SH-SY5Y (cell line): ENCODE measurements at regions not wholly inside any gene's neighbourhood (a gene's known extent, or its start where the extent isn't known, plus 50 kb on each side); places are given as distances from the start of the nearest gene placed in this dataset.

Experiments used
- GATA2 ChIP-seq: IDR thresholded peaks from 2 replicates; pipeline ENCODE4 v1.6.1; 2011; ENCODE audit warnings: mild to moderate bottlenecking, low read depth, low read length
- GATA3 ChIP-seq: IDR thresholded peaks from 2 replicates; pipeline ENCODE4 v1.6.1; 2011; ENCODE audit warnings: low read depth, mild to moderate bottlenecking, low read length, moderate library complexity

DNA sequence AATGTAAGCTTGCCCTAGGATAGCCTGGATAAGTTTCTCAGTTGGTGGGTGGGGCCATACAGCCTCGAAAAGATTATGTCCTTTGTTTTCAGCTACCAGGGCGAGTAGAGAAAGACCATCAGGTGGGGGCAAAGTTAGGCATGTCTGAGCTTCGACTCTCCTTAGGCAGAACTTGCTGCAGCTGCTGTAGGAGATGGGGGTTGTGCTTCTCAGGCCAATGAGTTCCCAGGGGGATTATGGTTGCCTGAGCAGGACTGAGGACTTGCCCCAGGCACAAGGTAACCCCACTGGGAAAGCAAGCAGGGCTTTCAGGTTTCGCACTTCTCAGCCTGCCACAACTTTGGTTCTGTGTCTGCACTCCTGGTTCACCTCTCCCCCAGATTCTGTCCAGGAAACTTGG, 173.4 kb upstream of the SESN3 start:
- TF ChIP-seq GATA2 (no peak), GATA3 (no peak)

DNA sequence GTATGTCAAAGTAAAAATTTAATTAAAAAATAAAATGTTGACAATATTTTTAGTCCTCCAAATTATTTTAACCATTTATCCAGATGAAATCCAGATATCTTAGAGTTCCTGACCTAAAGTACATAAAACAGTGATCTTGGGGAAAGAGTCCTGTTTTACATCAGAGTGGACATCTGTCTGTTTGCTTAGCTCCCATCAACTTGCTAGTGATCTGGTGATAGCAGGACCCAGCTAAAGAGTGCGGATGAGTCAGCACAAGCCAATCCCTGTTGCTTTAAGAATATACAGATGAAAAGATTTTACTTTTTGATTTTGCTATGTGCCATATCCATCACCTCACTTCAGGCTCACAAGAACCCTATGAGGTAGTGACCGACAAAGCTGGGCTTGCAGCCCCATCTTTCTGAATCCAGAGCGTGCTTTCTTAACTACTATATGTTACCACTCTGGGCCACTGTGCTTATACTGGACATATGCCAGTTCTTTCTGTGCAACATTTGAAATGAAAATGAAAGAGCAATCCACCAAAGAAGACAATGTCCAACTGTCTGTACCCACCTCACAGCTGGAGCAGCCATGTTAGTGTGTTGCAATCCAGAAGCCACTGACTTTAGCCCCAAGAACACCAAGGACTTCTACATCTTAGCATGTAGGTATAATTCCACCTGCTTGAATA, 167.6 kb upstream of the SESN3 start:
- TF ChIP-seq GATA2: peak; percentile 94
- TF ChIP-seq GATA3: peak; percentile 85; the same call in 1 of the 2 replicates

DNA sequence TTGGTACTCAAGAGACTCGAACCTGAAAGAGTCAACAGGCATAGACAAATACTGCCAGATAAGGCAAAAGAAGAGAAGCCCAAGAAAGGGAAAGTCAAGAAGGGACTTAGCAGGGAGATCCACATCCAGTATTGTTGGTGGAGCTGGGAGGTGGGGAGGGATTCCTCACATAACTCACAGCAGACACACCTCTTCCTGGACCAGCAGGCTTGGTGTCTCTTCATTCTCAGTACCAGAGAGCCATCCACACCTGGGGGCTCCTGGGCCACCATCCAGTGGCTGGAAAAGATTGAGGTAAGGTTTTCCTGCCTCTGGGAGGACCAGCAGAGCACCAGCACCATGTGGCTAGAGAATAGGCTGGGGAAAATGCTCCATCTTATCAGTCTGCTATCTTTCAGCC, 161.6 kb upstream of the SESN3 start:
- TF ChIP-seq GATA2: no peak
- no peak for TF ChIP-seq GATA3

DNA sequence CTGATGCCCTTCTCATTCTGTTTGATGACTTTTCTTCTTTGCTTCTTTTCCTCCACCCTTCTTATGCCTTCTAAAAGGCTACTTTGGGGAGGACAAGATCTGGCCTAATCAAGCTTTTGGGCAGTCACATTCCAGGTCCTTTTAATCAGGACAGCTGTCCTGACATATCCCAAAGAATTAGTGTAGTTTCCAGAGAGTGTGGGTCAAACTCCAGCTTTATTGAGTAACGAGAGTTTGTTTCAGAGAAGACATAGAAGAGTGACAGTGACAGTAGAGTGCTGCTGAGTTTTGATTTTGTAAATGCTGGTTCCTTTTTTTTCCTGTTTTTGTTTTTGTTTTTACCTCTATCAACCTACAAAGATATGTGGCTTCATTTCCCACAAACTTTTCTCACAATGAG, 158.4 kb upstream of the SESN3 start:
- no peak for TF ChIP-seq GATA3
- TF ChIP-seq GATA2: no peak

DNA sequence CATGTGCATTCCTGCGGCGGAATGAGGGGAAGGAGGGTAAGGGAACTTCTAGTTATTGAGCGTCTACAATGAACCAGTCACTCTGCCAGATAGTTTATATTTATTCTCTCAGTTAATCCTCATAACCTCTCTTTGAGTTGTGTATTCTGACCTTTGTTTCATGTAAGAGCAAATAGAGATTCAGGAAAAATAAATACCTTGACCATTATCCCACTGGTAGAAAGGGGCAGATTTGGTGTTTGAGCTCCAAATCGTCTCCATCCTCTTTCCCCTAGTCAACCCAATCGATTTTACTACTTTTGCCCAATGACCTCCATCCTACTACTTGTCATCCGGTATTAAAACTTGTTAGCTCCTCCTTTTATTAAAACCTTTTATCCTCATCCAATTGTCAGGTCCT, 157.1 kb upstream of the SESN3 start:
- TF ChIP-seq GATA2 (no peak), GATA3 (no peak)

DNA sequence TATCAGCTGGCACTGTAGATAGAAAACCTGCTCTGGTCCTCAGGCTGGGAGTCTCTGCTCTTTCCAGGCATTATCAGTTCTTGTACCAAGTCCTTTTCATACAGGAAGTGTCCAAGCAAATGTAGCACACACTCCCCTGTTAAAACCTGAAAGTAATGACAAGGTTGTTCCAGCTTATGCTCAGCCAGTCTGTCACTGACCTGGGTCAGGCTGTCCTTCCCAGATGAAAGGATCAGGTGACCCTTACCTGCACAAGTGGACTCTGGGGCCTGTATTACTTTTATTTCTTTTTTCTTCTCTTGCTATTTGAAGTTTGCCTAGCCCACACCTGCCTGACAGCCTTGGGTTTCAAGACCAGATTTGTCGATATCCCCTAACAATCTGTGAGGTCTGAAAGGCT, 156.3 kb upstream of the SESN3 start:
- TF ChIP-seq GATA3 (no peak), GATA2 (no peak)

DNA sequence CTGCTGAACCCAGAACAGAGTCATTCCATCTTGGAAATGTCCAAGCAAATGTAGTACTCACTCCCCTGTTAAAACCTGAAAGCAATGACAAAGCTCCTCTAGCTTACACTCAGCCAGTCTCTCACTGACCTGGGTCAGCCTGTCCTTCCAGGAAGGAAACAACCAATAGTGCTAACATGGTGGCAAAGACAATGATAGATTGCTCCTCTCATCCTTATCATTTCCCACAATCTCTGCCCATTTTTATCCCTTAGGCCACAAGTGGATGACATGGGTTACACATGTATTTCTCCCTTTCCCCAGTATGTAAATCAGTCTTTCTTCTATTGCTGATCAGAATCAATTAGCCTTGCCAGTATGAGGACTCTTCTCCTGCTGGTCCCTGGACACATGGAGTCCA, 154.6 kb upstream of the SESN3 start:
- no peak for TF ChIP-seq GATA3
- no peak for TF ChIP-seq GATA2

DNA sequence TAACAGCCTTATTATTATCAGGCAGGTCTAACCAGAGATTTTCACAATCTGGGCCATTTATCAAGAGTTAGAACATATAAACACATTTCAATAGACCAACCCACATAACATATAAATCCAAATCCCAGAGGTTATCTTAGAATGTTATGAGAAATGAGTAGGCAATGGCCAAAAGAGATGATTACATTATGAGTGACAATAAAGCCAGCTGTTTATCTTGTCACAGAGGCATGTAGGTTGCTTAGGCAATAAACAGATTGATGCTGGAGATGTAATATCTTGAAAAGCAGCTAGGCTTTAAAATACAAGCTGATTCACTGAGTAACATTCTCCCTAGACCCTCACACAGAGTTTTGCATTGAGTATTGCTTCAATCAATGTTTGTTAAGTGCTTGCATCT, 148.5 kb upstream of the SESN3 start:
- TF ChIP-seq GATA2 (no peak), GATA3 (no peak)

DNA sequence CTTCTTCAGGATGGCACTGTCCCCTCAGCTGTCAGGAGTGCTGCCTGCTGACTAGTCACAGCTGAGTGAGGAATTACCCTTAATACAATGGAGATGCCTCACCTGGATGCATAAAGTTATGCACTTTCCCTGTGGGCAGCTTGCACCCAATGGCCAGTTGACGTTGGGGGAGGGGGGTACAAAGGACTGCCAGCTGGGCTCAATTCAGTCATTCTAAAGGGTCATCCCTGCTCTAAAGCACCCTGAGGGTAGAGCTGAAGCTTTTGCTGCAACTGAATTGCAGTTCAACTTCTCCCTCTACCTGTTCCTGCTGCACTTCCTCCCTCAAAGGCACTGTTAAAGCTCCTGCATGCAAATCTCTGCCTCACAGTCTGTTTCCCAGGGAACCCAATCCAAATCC, 147.8 kb upstream of the SESN3 start:
- TF ChIP-seq GATA3 (no peak), GATA2 (no peak)

DNA sequence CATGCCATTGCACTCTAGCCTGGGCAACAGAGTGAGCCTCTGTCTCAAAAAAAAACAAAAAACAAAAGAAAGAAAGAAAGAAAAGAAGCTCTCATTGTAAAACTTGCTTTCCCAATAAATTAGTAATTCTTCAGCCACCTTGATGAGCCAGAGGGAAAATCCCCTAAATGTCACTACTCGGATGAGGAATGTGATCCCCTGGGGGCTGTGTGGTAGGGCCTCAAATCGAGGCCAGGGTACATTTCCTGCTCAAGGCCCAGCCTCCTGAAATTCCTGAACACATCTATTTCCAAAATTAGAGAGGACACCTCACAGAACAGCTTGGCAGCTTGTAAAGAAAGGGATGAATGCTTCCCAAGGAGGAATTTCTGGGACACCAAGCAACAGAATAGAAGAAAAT, 147.1 kb upstream of the SESN3 start:
- TF ChIP-seq GATA2 (no peak), GATA3 (no peak)

DNA sequence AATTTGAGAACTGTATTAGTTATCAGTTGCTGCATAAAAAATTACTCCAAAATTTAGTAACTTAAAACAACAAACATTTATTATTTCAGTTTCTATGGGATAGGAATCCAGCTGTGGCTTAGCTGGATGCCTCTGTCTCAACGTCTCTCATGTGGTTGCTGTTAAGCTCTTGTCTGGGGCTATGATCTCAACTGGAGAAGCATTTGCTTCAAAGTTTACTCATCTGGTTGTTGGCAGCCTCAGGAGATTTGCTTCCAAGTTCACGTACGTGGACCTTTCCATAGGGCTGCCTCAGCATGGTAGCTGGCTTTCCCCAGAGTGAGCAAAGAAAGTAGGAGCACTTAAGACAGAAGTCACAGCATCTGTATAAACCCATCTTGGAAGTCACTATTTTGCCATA, 144.9 kb upstream of the SESN3 start:
- TF ChIP-seq GATA3 (no peak), GATA2 (no peak)

DNA sequence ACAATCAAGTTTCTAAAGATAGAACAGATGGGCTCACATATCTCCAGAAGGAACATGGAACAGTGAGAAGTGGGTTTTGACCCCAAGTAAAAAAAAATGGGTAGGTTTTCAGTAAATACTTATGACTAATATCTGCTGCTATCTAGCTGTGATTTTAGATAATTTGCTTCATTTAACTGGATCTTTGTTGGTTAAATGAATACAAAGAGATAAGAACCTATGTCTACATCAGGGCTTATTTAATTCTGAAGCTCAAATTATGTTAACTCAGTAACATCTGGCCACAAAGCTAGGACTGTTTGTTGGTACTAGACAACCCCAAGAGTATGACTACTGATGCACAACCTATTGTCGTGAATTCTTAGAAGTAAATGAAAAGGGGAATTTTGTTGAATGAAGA, 144.4 kb upstream of the SESN3 start:
- TF ChIP-seq GATA2: no peak
- TF ChIP-seq GATA3: no peak

DNA sequence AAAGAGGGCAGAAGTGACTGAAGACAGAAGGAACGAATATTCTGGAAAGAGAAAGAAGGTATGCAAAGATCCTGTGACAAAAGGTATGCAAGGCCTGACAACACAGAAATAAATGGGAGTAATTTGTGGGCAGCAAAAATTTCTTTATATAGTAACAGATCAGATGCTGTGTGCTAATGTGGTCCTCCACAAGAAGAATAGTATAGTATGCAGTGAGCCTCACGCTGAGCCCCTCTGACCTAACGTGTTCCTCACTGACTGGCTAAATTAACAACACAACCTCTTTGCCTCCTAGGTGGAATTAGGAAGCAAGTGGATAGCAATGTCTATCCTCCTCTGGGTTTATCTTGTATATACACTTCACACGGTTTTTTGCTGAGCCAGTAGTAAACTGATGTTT, 143.1 kb upstream of the SESN3 start:
- TF ChIP-seq GATA3: no peak
- TF ChIP-seq GATA2: no peak

DNA sequence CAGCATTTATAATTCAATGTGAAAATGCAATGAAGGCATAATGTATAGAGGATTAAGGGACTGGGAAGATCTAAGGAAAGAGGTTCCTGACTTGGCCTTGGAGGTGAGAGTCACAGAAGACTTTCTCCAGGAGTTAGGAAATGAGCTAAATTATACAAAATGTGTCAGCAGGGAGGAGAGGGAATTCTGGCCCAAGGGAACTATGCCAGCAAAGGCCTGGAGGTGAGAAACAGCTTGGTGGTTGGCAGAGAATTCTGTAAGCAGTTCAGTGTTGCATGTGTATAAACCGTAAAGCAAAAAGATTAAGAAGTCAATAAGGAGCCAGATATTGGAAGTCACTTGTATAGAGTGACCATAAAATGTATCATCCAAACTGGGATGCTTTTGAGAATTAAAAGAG, 142.2 kb upstream of the SESN3 start:
- no peak for TF ChIP-seq GATA3
- TF ChIP-seq GATA2: no peak

DNA sequence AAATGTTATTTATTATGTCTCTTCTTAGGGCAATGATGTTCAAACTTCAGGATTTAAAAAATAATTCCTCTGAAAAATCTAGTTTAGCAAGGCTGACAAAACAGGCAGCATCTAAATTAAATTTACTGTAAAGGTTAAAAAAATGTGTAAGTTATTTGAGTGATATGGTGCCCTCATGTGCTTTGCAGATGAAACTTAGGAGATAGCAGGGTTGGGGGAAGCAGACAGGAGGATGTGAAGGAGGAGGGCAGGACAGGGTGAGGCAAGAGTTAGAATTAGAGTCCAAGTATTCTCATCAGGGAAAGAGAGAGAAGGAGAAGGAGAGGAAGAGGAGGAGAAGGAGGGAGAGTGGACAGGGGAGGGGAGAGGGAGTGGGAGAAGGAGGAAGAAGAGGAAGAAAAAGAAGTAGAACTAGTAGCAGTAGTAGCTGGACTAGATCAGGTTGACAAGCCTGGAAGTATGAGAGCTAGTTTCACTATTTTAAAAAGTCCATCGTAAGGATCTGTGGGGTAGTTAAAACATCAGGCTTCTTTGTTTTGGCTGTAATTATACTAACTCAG, 141.2 kb upstream of the SESN3 start:
- TF ChIP-seq GATA2 (no peak), GATA3 (no peak)

DNA sequence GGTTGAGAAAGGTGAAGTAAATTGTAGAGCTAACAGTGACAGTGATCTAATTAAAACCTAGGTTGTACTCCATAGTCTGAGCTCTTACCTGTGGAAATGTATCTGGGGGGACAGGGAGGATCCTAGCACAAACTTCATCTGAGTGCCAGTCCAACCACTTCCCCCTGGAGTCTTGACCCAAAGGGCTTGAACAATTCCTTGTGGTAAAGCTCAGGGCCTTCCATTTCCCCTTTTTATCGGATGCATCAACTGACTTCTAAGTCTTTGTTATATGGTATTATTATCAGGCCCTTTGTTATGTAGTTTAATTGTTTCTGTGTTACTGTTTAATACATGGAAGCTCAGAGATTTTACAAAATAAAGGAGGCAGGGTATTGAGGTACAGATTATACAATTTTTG, 140.2 kb upstream of the SESN3 start:
- TF ChIP-seq GATA2 (no peak), GATA3 (no peak)
